ENCODE measurements at regions not wholly inside any gene's neighbourhood (a gene's known extent, or its start where the extent isn't known, plus 50 kb on each side); places are given as distances from the start of the nearest gene placed in this dataset.
A peak's percentile ranks its signal among the peaks of the same experiment; 100 is the strongest.

- no peak for DNase-seq
These were observed 87.7 kb upstream of the DDX18 start for GRCh38 chr2:117726747-117727146.

GRCh38 chr2:117737846-117738245, 76.6 kb upstream of the DDX18 start:
- DNase-seq = no peak

GRCh38 chr2:117738991-117739839, 75.3 kb upstream of the DDX18 start:
- no peak for DNase-seq

- DNase-seq = no peak
These were observed 69.0 kb upstream of the DDX18 start for GRCh38 chr2:117745537-117745936.

DNA sequence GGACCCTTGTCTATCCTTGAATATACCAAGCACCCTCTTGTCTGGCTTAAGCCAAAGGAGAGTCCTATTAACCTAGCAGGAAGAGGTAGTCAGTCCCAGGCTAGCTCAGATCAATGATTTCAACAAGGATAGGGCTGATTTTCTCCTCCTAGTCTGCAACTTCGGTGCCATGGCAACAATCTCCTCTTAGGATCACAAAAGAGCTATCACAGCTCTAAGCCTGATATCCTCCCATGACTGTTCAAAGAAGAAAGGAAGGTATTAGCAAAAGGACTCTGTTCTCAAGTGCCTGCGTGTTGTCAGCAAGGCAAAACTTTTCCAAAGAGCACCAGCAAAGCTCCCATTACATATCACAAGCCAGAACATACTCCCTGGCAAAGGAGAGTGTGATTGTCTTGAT, 58.7 kb upstream of the DDX18 start:
- DNase-seq = no peak

DNA sequence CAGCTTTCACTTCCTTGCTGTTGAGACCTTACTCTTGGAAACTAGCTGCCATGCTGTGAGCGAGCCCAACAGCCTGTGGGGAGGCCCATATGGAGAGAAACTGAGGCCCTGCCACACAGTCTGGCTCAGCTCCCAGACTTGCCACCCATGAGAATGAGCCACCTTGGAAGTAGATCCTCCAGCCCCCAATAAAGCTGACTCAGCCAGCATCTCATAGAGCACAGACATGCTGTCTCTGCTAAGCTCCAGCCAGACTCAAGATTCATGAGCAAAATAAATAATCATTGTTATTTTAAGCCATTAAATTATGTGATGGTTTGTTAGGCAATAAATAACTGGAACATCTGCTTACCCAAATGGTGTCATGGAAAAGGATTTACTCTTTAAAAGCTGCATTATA, 53.6 kb upstream of the DDX18 start:
- peak; percentile 19 for DNase-seq

DNA sequence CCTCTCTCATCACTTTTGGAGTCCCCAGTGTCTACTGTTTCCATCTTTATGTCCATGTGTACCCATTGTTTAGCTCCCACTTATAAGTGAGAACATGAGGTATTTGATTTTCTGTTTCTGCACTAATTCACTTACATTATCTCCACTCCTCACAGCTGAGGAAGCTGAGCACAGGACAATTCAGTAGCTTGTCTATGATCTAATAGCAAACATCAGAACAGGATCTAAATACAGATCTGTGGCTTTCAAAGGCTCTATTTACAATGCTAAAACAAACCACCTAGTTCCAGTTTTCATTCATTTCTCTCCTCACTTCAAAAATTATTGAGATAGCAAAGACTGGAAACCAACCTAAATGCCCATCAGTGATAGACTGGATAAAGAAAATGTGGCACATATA, 52.0 kb upstream of the DDX18 start:
- no peak for DNase-seq

DNA sequence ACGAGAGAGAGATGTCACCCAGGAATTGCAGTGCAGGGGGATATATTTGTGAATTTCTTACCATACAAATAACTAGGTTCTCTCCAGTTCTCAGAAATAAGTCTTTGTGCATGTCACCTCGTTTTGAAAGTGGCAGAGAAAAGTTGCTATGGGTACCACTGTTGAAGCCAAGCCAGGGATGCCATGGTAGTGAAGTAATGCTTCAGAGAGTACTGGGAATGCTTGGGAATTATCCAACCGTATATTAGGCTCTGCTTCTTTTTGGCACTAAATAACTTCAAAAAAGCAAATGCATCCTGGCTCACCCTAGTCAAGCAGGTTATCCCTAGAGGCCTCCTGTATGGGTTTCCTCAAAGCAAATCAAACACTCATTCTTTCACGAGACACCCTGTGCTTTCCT, 50.7 kb upstream of the DDX18 start:
- DNase-seq = no peak
